GM19324 (cell line): ENCODE measurements at regions not wholly inside any gene's neighbourhood (a gene's known extent, or its start where the extent isn't known, plus 50 kb on each side); places are given as distances from the start of the nearest gene placed in this dataset.
"Not testable (repeated sequence)": the region's sequence is repeated elsewhere in the genome, so short reads cannot be mapped to it uniquely, and the experiment has no call there.

Experiments
- ATAC-seq: cut with Tn5 transposase; IDR thresholded peaks from one replicate; pipeline ENCODE4 v1.9.1; 2021; ENCODE audit warnings: mild to moderate bottlenecking, moderate library complexity; ENCODE audit not compliant: unreplicated experiment, low FRiP score

GRCh38 chr12:11535127-11535526 is 114.3 kb upstream of the ETV6 start:
- no peak for ATAC-seq

- no peak for ATAC-seq
Measured at GRCh38 chr12:11539156-11539555, 110.3 kb upstream of the ETV6 start.

DNA sequence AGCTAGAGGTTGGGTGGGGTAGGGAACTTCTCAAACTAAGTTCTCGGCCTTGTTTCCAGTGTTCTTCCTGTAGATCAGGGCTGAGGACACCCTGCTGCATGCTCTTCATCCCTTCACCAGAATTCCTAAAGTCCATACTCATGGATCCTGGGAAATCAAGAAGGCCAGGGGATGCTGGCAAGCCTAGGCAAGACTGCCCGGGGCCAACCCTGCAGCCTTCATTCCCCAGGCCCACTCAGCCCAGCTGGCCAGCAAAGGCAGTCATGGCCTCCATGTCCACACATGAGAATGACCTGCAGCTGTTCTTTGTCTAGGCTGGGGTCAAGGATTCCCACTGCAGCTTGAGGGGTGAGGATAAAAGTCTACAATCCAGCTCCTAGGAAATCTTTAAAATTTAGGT is 109.3 kb upstream of the ETV6 start:
- no peak for ATAC-seq

DNA sequence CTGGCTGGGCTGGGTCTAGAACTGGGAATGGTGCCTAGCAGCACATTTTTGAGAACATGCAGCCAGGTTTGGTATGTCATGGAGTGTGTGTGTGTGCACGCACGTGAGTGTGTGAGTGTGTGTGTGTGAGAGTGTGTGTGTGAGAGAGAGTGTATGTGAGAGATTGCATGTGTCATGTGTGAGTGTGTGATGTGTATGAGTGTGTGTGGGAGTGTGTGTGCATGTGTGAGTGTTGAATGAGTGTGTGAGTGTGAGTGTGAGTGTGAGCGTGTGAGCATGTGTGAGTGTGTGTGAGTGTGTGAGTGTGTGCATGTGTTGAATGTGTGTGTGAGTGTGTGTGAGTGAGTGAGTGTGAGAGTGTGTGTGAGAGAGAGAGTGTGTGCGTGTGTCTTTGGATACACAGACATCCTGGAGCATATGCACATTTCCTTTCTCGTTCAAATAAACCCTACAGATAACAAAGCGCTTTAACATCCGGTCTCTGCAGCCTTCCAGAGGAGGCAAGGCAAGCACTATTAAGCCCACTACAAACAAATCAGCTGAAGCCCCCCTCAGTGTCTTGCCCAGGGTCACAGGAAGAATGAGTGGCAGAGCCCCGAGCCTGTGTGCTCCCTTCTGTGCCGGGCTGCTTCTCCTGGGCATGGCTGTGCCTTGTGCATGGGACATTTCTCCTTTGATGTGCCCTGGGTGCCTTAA is 108.7 kb upstream of the ETV6 start:
- no peak for ATAC-seq

DNA sequence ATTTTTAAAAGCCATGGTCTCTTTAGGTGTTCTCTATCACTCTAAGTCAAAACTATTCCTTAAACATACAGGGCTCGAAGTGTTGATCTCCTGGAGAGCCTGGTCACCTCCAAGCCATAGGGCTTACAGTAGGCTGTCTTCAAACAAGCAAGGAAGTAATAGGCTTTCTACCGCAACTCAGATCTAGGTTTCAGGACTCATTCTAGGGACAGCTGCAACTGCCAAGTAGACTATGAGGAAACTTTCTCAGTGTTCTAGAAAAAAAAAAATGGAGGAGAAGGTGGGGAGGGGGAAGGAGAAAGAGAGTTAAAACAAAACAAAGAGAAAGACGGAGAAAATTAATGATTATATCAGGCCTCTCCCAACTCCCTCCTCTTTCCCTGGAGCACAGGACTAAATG is 106.9 kb upstream of the ETV6 start:
- ATAC-seq = no peak

DNA sequence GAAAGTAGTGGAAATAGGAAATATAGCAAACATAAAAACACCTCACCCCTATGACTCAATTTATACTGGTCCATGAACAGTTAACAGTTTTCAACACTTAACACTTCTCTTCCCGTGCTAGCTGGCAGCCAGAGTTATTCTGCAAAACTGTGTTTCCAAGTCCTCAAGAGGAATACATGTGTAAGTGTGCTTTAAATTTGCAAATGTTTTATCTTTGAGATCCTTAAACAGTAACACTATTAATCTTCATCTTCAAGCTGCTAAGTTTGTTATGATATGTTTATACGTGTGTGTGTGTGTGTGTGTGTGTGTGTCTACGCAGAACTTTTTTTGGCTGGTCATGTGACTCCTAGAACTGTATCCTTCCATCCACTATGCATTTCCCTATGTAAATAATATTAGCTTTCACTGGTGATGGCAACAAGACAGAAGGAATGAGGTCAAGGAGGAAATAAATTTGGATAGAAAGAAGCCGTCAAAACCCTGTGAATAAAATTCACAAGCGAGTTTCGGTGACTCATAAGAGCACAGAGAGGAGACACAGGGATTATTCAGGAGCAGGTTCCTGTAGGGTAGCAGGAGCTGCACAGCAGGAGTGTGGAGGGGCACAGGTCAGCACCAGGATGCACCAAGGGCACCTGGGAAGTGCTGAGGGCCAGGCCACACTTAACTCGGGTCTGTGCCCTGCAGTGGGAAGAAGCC is 105.9 kb upstream of the ETV6 start:
- no peak for ATAC-seq

- ATAC-seq = peak; percentile 75
Measured at GRCh38 chr12:11545484-11546330, 103.8 kb upstream of the ETV6 start.

- ATAC-seq = not testable (repeated sequence)
Measured at GRCh38 chr12:11546582-11547270, 102.7 kb upstream of the ETV6 start.

- ATAC-seq = not testable (repeated sequence)
Measured at GRCh38 chr12:11547271-11547646, 102.2 kb upstream of the ETV6 start.

DNA sequence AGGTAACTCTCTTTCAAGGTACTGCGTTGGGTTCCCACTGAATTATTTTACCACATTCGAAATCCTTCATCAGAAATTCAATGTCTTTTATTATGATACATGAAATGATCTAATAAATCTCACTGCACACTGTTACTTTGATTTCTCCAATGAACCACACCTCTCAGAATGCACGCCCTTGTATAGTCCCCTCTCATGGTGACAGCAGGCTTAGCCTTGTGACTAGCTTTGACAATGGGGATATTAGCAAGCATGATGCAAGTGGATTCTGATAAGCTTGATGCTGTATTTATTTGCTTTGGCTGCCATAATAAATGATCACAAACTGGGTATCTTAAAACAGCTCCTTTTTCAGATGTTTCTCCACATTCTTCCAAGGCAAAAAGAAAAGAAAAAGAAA is 100.4 kb upstream of the ETV6 start:
- ATAC-seq = no peak

GRCh38 chr12:11553871-11554533 is 95.5 kb upstream of the ETV6 start:
- ATAC-seq = no peak

GRCh38 chr12:11555195-11555594 is 94.3 kb upstream of the ETV6 start:
- ATAC-seq = no peak

DNA sequence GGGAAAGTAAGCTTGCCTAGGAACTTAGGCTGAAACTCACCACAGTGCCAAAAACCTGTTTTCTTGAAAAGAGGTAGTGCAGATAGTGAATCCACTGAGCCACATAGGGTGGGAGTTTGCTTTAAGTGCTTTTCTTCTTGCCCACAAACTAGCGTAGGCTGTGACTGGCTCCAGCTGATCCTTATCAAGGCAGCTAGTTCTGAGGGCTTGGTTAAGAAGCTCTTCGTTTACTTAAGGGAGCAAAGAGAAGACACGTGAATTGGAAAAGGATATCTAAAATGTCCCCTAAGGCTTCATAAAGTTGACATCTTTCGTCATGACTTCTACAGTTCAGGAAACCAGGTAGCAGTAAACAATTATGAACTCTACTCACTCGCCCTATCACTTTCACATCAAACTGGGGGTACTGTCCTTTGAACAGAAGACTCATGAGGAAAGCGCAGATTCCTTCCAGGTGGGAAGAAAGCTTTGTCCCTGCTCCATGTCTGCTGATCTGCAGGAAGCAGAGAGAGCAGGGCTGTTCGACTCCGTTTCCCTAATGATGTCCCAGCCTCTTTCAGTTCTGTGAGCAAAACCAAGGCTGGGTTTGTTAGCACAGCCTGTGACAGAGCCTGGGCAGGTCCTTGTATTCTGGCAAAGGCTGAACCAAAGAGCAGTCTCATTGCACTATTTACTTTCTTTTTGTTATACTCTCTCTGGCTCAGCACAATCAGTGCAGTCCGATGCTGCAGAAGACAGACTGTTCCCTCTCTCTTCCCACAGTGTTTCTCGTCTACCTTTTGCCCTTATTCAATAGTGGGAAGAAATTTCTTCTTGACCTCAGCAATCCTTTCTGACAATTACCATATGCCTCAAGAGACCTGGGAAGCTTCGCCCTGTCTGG is 93.5 kb upstream of the ETV6 start:
- no peak for ATAC-seq

- ATAC-seq = no peak
Measured at GRCh38 chr12:11556682-11557081, 92.8 kb upstream of the ETV6 start.

DNA sequence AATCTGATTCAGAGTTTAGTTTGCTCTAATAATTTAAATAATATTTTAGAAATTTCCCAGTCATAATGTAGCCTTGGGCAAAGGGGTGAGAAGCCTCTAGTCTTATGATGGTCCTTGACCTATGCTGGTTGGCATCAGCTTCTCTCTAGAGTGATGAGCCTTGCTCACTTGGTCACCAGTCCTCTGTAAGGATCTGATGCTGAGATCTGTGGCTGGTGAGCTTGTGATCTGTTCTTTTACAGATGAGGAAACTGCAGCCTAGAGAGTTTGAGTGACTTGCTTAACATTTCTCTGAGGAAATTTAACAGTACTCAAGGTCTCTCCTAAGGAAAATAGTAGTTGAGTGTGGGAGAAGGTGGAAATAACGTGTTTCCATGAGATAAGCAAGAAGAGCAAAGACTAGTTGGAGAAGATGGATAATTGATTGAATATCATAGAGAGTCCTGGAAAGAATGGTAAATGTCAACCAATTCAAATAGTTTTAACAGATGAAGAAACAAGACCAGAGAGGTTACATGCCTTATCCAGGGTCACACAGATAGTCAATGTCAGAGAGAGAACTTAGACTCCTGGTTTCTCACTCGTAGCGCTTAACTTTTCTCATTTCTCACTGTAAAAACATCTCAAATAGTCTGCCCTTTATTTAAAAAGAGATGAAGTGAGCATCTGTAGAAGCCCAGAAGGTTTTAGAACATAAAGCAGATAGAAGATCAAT is 89.7 kb upstream of the ETV6 start:
- no peak for ATAC-seq

DNA sequence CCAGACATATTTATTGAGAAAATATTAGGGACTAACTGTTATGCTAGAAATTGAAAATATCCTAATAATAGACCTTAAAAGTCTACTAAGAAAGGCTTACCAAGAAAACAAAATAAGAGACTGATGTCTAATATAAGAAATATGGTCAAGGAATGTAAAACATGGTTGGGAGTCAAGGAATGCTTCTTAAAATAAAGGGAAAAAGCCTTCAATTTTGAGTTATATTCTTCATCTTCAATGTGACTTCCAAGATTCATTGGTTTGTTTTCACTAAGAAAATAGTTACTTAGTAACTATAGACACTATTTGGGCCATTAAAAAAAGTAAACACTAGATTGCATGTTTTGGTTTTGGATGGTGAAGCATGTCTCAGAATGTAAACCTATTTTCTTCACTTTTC is 88.1 kb upstream of the ETV6 start:
- ATAC-seq = no peak

DNA sequence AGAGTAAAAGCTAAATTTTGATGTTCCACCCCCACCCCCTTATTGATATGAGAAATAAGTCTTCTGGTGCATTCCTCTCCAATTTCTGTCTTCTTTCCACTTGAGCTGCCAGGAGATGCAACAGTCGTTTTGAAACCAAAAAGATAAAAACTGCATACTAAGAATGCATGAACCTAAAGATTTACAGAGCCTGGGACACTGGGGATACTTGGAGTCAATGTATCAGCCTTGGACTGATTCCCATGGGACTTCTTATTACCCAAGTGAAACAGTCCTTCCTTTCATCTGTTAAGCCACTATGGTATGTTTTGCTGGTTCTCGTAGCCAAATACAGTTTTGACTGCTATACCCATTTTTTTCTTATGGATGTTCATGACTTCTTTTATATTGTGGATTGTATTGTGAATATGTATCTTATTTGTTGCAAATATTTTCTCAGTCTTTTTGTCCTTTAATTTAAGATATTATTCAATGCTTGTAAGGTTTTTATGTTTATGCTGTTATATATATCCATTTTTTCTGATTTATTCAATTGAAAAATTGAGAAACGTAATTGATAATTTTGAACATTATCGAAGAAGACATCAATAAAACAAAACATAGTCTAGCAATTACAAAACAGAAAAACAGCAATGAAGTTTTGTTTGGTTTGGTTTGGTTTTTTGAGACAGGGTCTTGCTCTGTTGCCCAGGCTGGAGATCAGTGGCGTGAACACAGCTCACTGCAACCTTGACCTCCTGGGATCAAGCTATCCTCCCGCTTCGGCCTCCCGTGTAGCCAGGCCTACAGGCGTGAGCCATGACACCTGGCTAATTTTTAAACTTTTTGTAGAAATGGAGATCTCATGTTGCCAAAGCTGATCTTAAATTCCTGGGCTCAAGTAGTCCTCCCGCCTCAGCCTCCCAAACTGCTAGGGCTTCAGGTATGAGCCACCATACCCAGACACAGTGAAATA is 85.4 kb upstream of the ETV6 start:
- ATAC-seq = no peak
